IMR-90 (cell line): ENCODE measurements at regions not wholly inside any gene's neighbourhood (a gene's known extent, or its start where the extent isn't known, plus 50 kb on each side); places are given as distances from the start of the nearest gene placed in this dataset.

Experiments
- ATAC-seq: fragments of 200-7000 bp; cut with Tn5 transposase; 2 replicates; pipeline ENCODE4 v1.9.1; 2020; ENCODE audit warnings: low read depth, mild to moderate bottlenecking, moderate library complexity
- BruUV-seq: library from RNA; stranded (reverse); fragments of 400-500 nt; replicated peaks from 2 replicates; lab custom pipeline; 2021; lab: Mats Ljungman, UMichigan
- CTCF ChIA-PET: fragments of 300-600 bp; formaldehyde crosslinking; extraction: SDS; loops from one replicate; lab custom pipeline; 2021; ENCODE audit warnings: antibody characterized with exemption; lab: Yijun Ruan, JAX
- POLR2A ChIA-PET: fragments of 300-600 bp; sonication (Branson Sonifier 250); formaldehyde crosslinking; loops from one replicate; lab custom pipeline; 2022; ENCODE audit warnings: antibody characterized with exemption; ENCODE audit not compliant: unreplicated experiment; lab: Charles Lee
- DNase-seq: peaks from one replicate; pipeline ENCODE4 v3.0.0; 2013
- H2AFZ ChIP-seq: replicated peaks from 2 replicates; pipeline ENCODE3; 2013; ENCODE audit warnings: low read length, mild to moderate bottlenecking; ENCODE audit not compliant: poor library complexity
- H2AK5ac ChIP-seq: 2 replicates; pipeline ENCODE4 v1.6.1; 2013; ENCODE audit warnings: low read depth, low read length, inconsistent platforms
- H2AK9ac ChIP-seq: replicated peaks from 2 replicates; pipeline ENCODE3; 2013; ENCODE audit warnings: mild to moderate bottlenecking, low read depth, low read length, moderate library complexity; ENCODE audit not compliant: poor library complexity
- H2BK120ac ChIP-seq: 2 replicates; pipeline ENCODE4 v1.6.1; 2013; ENCODE audit warnings: low read depth, low read length, inconsistent platforms
- H2BK15ac ChIP-seq: 3 replicates; pipeline ENCODE4 v1.6.1; 2013; ENCODE audit warnings: low read depth, low read length, inconsistent platforms
- H2BK20ac ChIP-seq: 2 replicates; pipeline ENCODE4 v1.6.1; 2013; ENCODE audit warnings: low read depth, mild to moderate bottlenecking, inconsistent platforms, low read length, moderate library complexity
- H2BK5ac ChIP-seq: 2 replicates; pipeline ENCODE4 v1.6.1; 2013; ENCODE audit warnings: mild to moderate bottlenecking, low read depth, low read length, inconsistent platforms; ENCODE audit not compliant: poor library complexity, severe bottlenecking
- H3K14ac ChIP-seq: replicated peaks from 2 replicates; pipeline ENCODE4 v1.6.1; 2013; ENCODE audit warnings: low read depth, low read length, inconsistent platforms
- H3K18ac ChIP-seq: 2 replicates; pipeline ENCODE4 v1.6.1; 2013; ENCODE audit warnings: low read depth, low read length, control low read depth
- H3K23ac ChIP-seq: 2 replicates; pipeline ENCODE4 v1.6.1; 2013; ENCODE audit warnings: low read depth, low read length, inconsistent platforms
- H3K27ac ChIP-seq: 2 replicates; pipeline ENCODE4 v1.5.1; 2013; ENCODE audit warnings: mild to moderate bottlenecking, control low read depth, low read length; ENCODE audit not compliant: insufficient read depth
- H3K27me3 ChIP-seq: 2 replicates; pipeline ENCODE4 v1.6.1; 2013; ENCODE audit warnings: low read length; ENCODE audit not compliant: control insufficient read depth, insufficient read depth
- H3K36me3 ChIP-seq: 2 replicates; pipeline ENCODE4 v1.6.1; 2013; ENCODE audit warnings: low read length, mixed read lengths; ENCODE audit not compliant: control insufficient read depth, insufficient read depth
- H3K4ac ChIP-seq: 2 replicates; pipeline ENCODE4 v1.6.1; 2013; ENCODE audit warnings: low read depth, low read length, inconsistent platforms
- H3K4me1 ChIP-seq: 2 replicates; pipeline ENCODE4 v1.6.1; 2013; ENCODE audit warnings: low read length, mixed read lengths; ENCODE audit not compliant: control insufficient read depth, insufficient read depth
- H3K4me2 ChIP-seq: 2 replicates; pipeline ENCODE4 v1.6.1; 2013; ENCODE audit warnings: low read depth, mild to moderate bottlenecking, control low read depth, low read length, moderate library complexity
- H3K4me3 ChIP-seq: 2 replicates; pipeline ENCODE4 v1.5.1; 2013; ENCODE audit warnings: low read depth, mild to moderate bottlenecking, control low read depth, low read length, moderate library complexity; ENCODE audit not compliant: insufficient read depth
- H3K56ac ChIP-seq: 2 replicates; pipeline ENCODE4 v1.6.1; 2013; ENCODE audit warnings: low read length, inconsistent platforms; ENCODE audit not compliant: insufficient read depth; ENCODE audit errors: extremely low read depth
- H3K79me1 ChIP-seq, 2 experiments: 2 replicates each; pipeline ENCODE4 v1.6.1; 2013; ENCODE audit warnings: low read length in 2 of 2, inconsistent platforms in 1 of 2, low read depth in 1 of 2
- H3K9ac ChIP-seq: 2 replicates; pipeline ENCODE4 v1.6.1; 2013; ENCODE audit warnings: low read depth, low read length, control low read depth
- H3K9me1 ChIP-seq: 2 replicates; pipeline ENCODE4 v1.6.1; 2013; ENCODE audit warnings: low read length, inconsistent platforms; ENCODE audit not compliant: insufficient read depth
- H3K9me3 ChIP-seq: 2 replicates; pipeline ENCODE4 v1.6.1; 2013; ENCODE audit warnings: low read length; ENCODE audit not compliant: control insufficient read depth, insufficient read depth
- H4K20me1 ChIP-seq: 2 replicates; pipeline ENCODE4 v1.6.1; 2013; ENCODE audit warnings: low read length, inconsistent platforms; ENCODE audit not compliant: insufficient read depth
- H4K5ac ChIP-seq: 2 replicates; pipeline ENCODE4 v1.6.1; 2013; ENCODE audit warnings: mild to moderate bottlenecking, low read depth, low read length, control low read depth
- H4K8ac ChIP-seq, 2 experiments: 2 replicates each; pipeline ENCODE4 v1.6.1; 2013; ENCODE audit warnings: low read depth in 2 of 2, low read length in 2 of 2, control low read depth in 1 of 2, inconsistent platforms in 1 of 2
- H4K91ac ChIP-seq: 2 replicates; pipeline ENCODE4 v1.6.1; 2013; ENCODE audit warnings: low read depth, low read length, inconsistent platforms; ENCODE audit not compliant: insufficient read depth
- CEBPB ChIP-seq: IDR thresholded peaks from 2 replicates; pipeline ENCODE4 v1.6.1; 2012; ENCODE audit warnings: low read depth, low read length, improper control_type of control experiment
- CHD1 ChIP-seq: IDR thresholded peaks from 2 replicates; pipeline ENCODE4 v1.6.1; 2012; ENCODE audit warnings: low read depth, low read length, improper control_type of control experiment
- RAD21 ChIP-seq: IDR thresholded peaks from 2 replicates; pipeline ENCODE4 v1.6.1; 2012; ENCODE audit warnings: low read length, improper control_type of control experiment
- WGBS, 2 experiments: methylation state at CpG; one replicate each; pipeline versions ENCODE4 v1.1.5 to v1.1.7; 2013; ENCODE audit warnings: missing lambda C conversion rate in 2 of 2; ENCODE audit not compliant: insufficient read length in 1 of 2; ENCODE audit errors: extremely low coverage in 2 of 2; 5-methylcytosine and 5-hydroxymethylcytosine counted together
- dilution Hi-C: fragments of 300-500 bp; cut with HindIII; formaldehyde crosslinking; loops from one replicate; pipeline ENCODE4 v1.14.3; 2018; ENCODE audit warnings: low sequenced_read_pairs; ENCODE audit not compliant: unreplicated experiment
- in situ Hi-C: fragments of 300-500 bp; cut with MboI; formaldehyde crosslinking; loops from 3 replicates; pipeline ENCODE4 v1.14.3; 2019; ENCODE audit warnings: low sequenced_read_pairs, inconsistent platforms, mixed read lengths
- intact Hi-C: fragments of 100-400 bp; cut with micrococcal nuclease; formaldehyde crosslinking; loops from 2 replicates; pipeline ENCODE4 v1.10.0; 2022
- TF ChIP-seq, protein P1 (sequence below): conservative IDR thresholded peaks from 2 replicates; pipeline ENCODE4 v1.5.1; 2012; ENCODE audit warnings: mild to moderate bottlenecking, low read depth, low read length, improper control_type of control experiment

GRCh38 chr1:79295967-79296366 is 289.4 kb upstream of the ADGRL4 start:
- Histone ChIP-seq H3K4me1 (no peaks in the 10 kb centered on the region), H3K18ac (no peak overlapping the region), H2AK9ac (no peak overlapping the region), H3K36me3 (no peaks in the 10 kb centered on the region), H4K91ac (no peak overlapping the region), H3K79me1 (no peaks in the 10 kb centered on the region), H4K20me1 (no peaks in the 10 kb centered on the region), H2BK120ac (no peak overlapping the region), H2AFZ (no peak overlapping the region), H2AK5ac (no peak overlapping the region), H3K9me3 (no peaks in the 10 kb centered on the region), H3K9me1 (no peaks in the 10 kb centered on the region), H3K4ac (no peak overlapping the region), H3K27me3 (no peaks in the 10 kb centered on the region), H3K27ac (no peak overlapping the region), H2BK20ac (no peak overlapping the region), H2BK5ac (no peak overlapping the region), H2BK15ac (no peak overlapping the region), H4K5ac (no peak overlapping the region), H3K56ac (no peak overlapping the region), H3K14ac (no peak overlapping the region), H3K23ac (no peak overlapping the region), H3K9ac (no peak overlapping the region), H3K4me2 (no peak overlapping the region), H4K8ac (no peak overlapping the region), H3K4me3 (no peak overlapping the region)
- TF ChIP-seq CHD1 (no peak), RAD21 (no peak), CEBPB (peak; percentile 90)
- TF ChIP-seq, protein P1, sequence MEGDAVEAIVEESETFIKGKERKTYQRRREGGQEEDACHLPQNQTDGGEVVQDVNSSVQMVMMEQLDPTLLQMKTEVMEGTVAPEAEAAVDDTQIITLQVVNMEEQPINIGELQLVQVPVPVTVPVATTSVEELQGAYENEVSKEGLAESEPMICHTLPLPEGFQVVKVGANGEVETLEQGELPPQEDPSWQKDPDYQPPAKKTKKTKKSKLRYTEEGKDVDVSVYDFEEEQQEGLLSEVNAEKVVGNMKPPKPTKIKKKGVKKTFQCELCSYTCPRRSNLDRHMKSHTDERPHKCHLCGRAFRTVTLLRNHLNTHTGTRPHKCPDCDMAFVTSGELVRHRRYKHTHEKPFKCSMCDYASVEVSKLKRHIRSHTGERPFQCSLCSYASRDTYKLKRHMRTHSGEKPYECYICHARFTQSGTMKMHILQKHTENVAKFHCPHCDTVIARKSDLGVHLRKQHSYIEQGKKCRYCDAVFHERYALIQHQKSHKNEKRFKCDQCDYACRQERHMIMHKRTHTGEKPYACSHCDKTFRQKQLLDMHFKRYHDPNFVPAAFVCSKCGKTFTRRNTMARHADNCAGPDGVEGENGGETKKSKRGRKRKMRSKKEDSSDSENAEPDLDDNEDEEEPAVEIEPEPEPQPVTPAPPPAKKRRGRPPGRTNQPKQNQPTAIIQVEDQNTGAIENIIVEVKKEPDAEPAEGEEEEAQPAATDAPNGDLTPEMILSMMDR: no peak
- intact Hi-C loops: no loop called here
- ChIA-PET POLR2A (no interaction called here), CTCF (no interaction called here)
- BruUV-seq: no TSS peak
- WGBS, 2 experiments: no CpG with 5 or more reads among the region's 3 CpGs
- in situ Hi-C loops: no loop called here
- ATAC-seq (no peak), DNase-seq (peak; percentile 19)
- dilution Hi-C loops: no loop called here
